MM.1S (cell line): ENCODE measurements at regions not wholly inside any gene's neighbourhood (a gene's known extent, or its start where the extent isn't known, plus 50 kb on each side); places are given as distances from the start of the nearest gene placed in this dataset.

Experiments used
- DNase-seq: peaks from one replicate; pipeline ENCODE4 v3.0.0-alpha.2; 2015
- H2AFZ ChIP-seq: fragments of 300-600 bp; sonication (generic); 2 replicates; pipeline ENCODE4 v1.6.0; 2016; ENCODE audit warnings: antibody characterized with exemption, low read length
- H3F3A ChIP-seq: fragments of 300-600 bp; sonication (generic); 2 replicates; pipeline ENCODE4 v1.6.1; 2016; ENCODE audit warnings: mild to moderate bottlenecking, antibody characterized with exemption, low read length, moderate library complexity, mixed read lengths; ENCODE audit not compliant: insufficient read depth
- H3K27ac ChIP-seq: fragments of 300-600 bp; sonication (generic); 2 replicates; pipeline ENCODE4 v1.5.1; 2016; ENCODE audit warnings: mild to moderate bottlenecking, low read length
- H3K27me3 ChIP-seq: fragments of 300-600 bp; sonication (generic); replicated peaks from 2 replicates; pipeline ENCODE4 v1.6.0; 2016; ENCODE audit warnings: low read length; ENCODE audit not compliant: insufficient read depth
- H3K36me3 ChIP-seq: fragments of 300-600 bp; sonication (generic); replicated peaks from 2 replicates; pipeline ENCODE4 v1.6.1; 2016; ENCODE audit warnings: mild to moderate bottlenecking, low read length, mixed read lengths; ENCODE audit not compliant: insufficient read depth
- H3K4me1 ChIP-seq: fragments of 300-600 bp; sonication (generic); 2 replicates; pipeline ENCODE4 v1.6.1; 2016; ENCODE audit warnings: low read length, mixed read lengths
- H3K4me2 ChIP-seq: fragments of 300-600 bp; sonication (generic); 2 replicates; pipeline ENCODE4 v1.6.0; 2016; ENCODE audit warnings: low read depth, low read length
- H3K4me3 ChIP-seq: fragments of 300-600 bp; sonication (generic); 2 replicates; pipeline ENCODE4 v1.5.1; 2016; ENCODE audit warnings: low read length, mixed read lengths
- H3K79me2 ChIP-seq: fragments of 300-600 bp; sonication (generic); 2 replicates; pipeline ENCODE4 v1.6.1; 2016; ENCODE audit warnings: mixed run types, low read length, mixed read lengths
- H3K9ac ChIP-seq: fragments of 300-600 bp; sonication (generic); 2 replicates; pipeline ENCODE4 v1.6.1; 2016; ENCODE audit warnings: low read length, mixed read lengths
- H3K9me2 ChIP-seq: fragments of 300-600 bp; sonication (generic); replicated peaks from 2 replicates; pipeline ENCODE4 v1.6.1; 2016; ENCODE audit warnings: mild to moderate bottlenecking, low read length, mixed read lengths; ENCODE audit not compliant: insufficient read depth
- H3K9me3 ChIP-seq: fragments of 300-600 bp; sonication (generic); replicated peaks from 2 replicates; pipeline ENCODE4 v1.6.1; 2016; ENCODE audit warnings: mild to moderate bottlenecking, low read length, mixed read lengths; ENCODE audit not compliant: insufficient read depth
- H4K20me1 ChIP-seq: fragments of 300-600 bp; sonication (generic); 2 replicates; pipeline ENCODE4 v1.6.1; 2016; ENCODE audit warnings: mild to moderate bottlenecking, low read length, moderate library complexity, mixed read lengths; ENCODE audit not compliant: insufficient read depth
- CTCF ChIP-seq: fragments of 300-600 bp; sonication (generic); IDR thresholded peaks from 2 replicates; pipeline ENCODE4 v1.5.1; 2016; ENCODE audit warnings: antibody characterized with exemption, low read length, mixed read lengths
- EZH2 ChIP-seq: fragments of 300-600 bp; sonication (generic); optimal IDR thresholded peaks from 2 replicates; pipeline ENCODE3; 2017; ENCODE audit warnings: low read depth, mild to moderate bottlenecking, antibody characterized with exemption, low read length, mixed read lengths
- EZH2phosphoT487 ChIP-seq: fragments of 300-600 bp; sonication (generic); IDR thresholded peaks from 2 replicates; pipeline ENCODE4 v1.6.1; 2018; ENCODE audit warnings: antibody characterized with exemption, low read length

GRCh38 chr15:29526802-29527201 is 257.2 kb upstream of the NSMCE3 start:
- Histone ChIP-seq H3K9me3 (no peaks in the 10 kb centered on the region), H3K9me2 (no peaks in the 10 kb centered on the region), H3K27ac (no peak overlapping the region), H3K9ac (no peak overlapping the region), H3K4me2 (no peak overlapping the region), H2AFZ (no peak overlapping the region), H3F3A (no peaks in the 10 kb centered on the region), H3K4me1 (no peaks in the 10 kb centered on the region), H4K20me1 (no peaks in the 10 kb centered on the region), H3K79me2 (no peaks in the 10 kb centered on the region), H3K27me3 (no peaks in the 10 kb centered on the region), H3K4me3 (no peak overlapping the region), H3K36me3 (no peaks in the 10 kb centered on the region)
- TF ChIP-seq EZH2phosphoT487, result no peak
- TF ChIP-seq EZH2, result no peak
- no peak for TF ChIP-seq CTCF
- DNase-seq, result no peak

- no peak for TF ChIP-seq EZH2
- no peak for TF ChIP-seq EZH2phosphoT487
- no peak for TF ChIP-seq CTCF
- H3K4me2 ChIP-seq, result no peak overlapping the region
- no peaks in the 10 kb centered on the region for H3K4me1 ChIP-seq
- no peak overlapping the region for H3K4me3 ChIP-seq
- H3F3A ChIP-seq, result no peaks in the 10 kb centered on the region
- no peak overlapping the region for H3K27ac ChIP-seq
- DNase-seq, result peak; percentile 56
- no peak overlapping the region for H3K9ac ChIP-seq
- H4K20me1 ChIP-seq, result no peaks in the 10 kb centered on the region
- no peaks in the 10 kb centered on the region for H3K27me3 ChIP-seq
- H3K9me2 ChIP-seq, result no peaks in the 10 kb centered on the region
- H2AFZ ChIP-seq, result no peak overlapping the region
- H3K9me3 ChIP-seq, result no peaks in the 10 kb centered on the region
- H3K36me3 ChIP-seq, result no peaks in the 10 kb centered on the region
- H3K79me2 ChIP-seq, result no peaks in the 10 kb centered on the region
Measured at GRCh38 chr15:29522373-29523276, 253.0 kb upstream of the NSMCE3 start.

GRCh38 chr15:29518442-29518841 is 248.8 kb upstream of the NSMCE3 start:
- Histone ChIP-seq H3K36me3 (no peaks in the 10 kb centered on the region), H3K9me3 (no peaks in the 10 kb centered on the region), H3K9me2 (no peaks in the 10 kb centered on the region), H3K9ac (no peak overlapping the region), H3K27ac (no peak overlapping the region), H3F3A (no peaks in the 10 kb centered on the region), H3K4me2 (no peak overlapping the region), H3K4me3 (no peak overlapping the region), H3K79me2 (no peaks in the 10 kb centered on the region), H2AFZ (no peak overlapping the region), H3K27me3 (no peaks in the 10 kb centered on the region), H3K4me1 (peaks cover 7% of the 10 kb centered on the region), H4K20me1 (no peaks in the 10 kb centered on the region)
- DNase-seq, result no peak
- TF ChIP-seq EZH2phosphoT487 (no peak), EZH2 (no peak), CTCF (no peak)
